ENCODE measurements at regions not wholly inside any gene's neighbourhood (a gene's known extent, or its start where the extent isn't known, plus 50 kb on each side); places are given as distances from the start of the nearest gene placed in this dataset.

- DNase-seq: no peak
Observed at GRCh38 chr14:104321088-104321801, 182.9 kb downstream of the KIF26A start.

GRCh38 chr14:104321802-104322130 lies 183.4 kb downstream of the KIF26A start:
- no peak for DNase-seq

GRCh38 chr14:104322531-104323366 lies 184.4 kb downstream of the KIF26A start:
- no peak for DNase-seq

GRCh38 chr14:104323551-104324175 lies 185.3 kb downstream of the KIF26A start:
- no peak for DNase-seq

GRCh38 chr14:104326848-104327247 lies 188.5 kb downstream of the KIF26A start:
- no peak for DNase-seq

GRCh38 chr14:104328607-104329006 lies 190.2 kb downstream of the KIF26A start:
- DNase-seq: no peak

- DNase-seq: no peak
Observed at GRCh38 chr14:104329793-104330192, 191.4 kb downstream of the KIF26A start.

GRCh38 chr14:104331871-104332605 lies 193.7 kb downstream of the KIF26A start:
- no peak for DNase-seq

GRCh38 chr14:104332634-104333270 lies 194.4 kb downstream of the KIF26A start:
- no peak for DNase-seq

- no peak for DNase-seq
Observed at GRCh38 chr14:104333646-104334423, 195.4 kb downstream of the KIF26A start.

GRCh38 chr14:104334424-104335161 lies 196.2 kb downstream of the KIF26A start:
- DNase-seq: no peak

- no peak for DNase-seq
Observed at GRCh38 chr14:104335176-104335575, 196.8 kb downstream of the KIF26A start.

- DNase-seq: no peak
Observed at GRCh38 chr14:104335611-104336010, 197.2 kb downstream of the KIF26A start.

GRCh38 chr14:104337351-104337750 lies 199.0 kb downstream of the KIF26A start:
- DNase-seq: no peak

- no peak for DNase-seq
Observed at GRCh38 chr14:104339361-104339760, 201.0 kb downstream of the KIF26A start.

GRCh38 chr14:104339829-104340228 lies 201.4 kb downstream of the KIF26A start:
- DNase-seq: no peak

GRCh38 chr14:104341532-104342434 lies 203.4 kb downstream of the KIF26A start:
- DNase-seq: no peak

GRCh38 chr14:104342435-104343293 lies 204.3 kb downstream of the KIF26A start:
- DNase-seq: no peak

- DNase-seq: no peak
Observed at GRCh38 chr14:104343294-104343625, 204.9 kb downstream of the KIF26A start.

Data from fibroblast of skin of back (primary cell).